ENCODE measurements at regions not wholly inside any gene's neighbourhood (a gene's known extent, or its start where the extent isn't known, plus 50 kb on each side); places are given as distances from the start of the nearest gene placed in this dataset.

- Histone ChIP-seq H2BK120ac (replicated peaks; ENCODE audit: low read depth, low read length) (no peak overlapping the region), H3K79me1 (ENCODE audit: low read depth, low read length) (no peaks in the 10 kb centered on the region), H4K91ac (replicated peaks; ENCODE audit: insufficient read length, low read length) (no peak overlapping the region), H3K36me3 (ENCODE audit: control insufficient read depth in 2 of 4, insufficient read depth in 4 of 4, low read length in 3 of 4) (no peaks in the 10 kb centered on the region), H3K56ac (replicated peaks; ENCODE audit: insufficient read length, low read depth, low read length) (no peak overlapping the region), H4K20me1 (replicated peaks in 1 of 2; ENCODE audit: control insufficient read depth in 1 of 2, insufficient read depth in 2 of 2, low read length in 2 of 2) (no peaks in the 10 kb centered on the region), H3K79me2 (ENCODE audit: control insufficient read depth in 1 of 2, insufficient read depth in 2 of 2, low read length in 2 of 2) (no peaks in the 10 kb centered on the region), H3K23me2 (ENCODE audit: low read depth, low read length) (no peaks in the 10 kb centered on the region), H3K4me2 (ENCODE audit: insufficient read depth in 1 of 2, low read depth in 2 of 2, low read length in 2 of 2) (no peak overlapping the region), H2BK15ac (ENCODE audit: low read length) (no peak overlapping the region), H2AFZ (ENCODE audit: low read length) (no peak overlapping the region), H3K14ac (ENCODE audit: insufficient read length) (no peak overlapping the region), H4K8ac (ENCODE audit: extremely low read depth, insufficient read depth, low read length) (no peak overlapping the region), H2AK5ac (ENCODE audit: low read depth, low read length) (no peak overlapping the region), H2BK12ac (ENCODE audit: low read depth, low read length) (no peak overlapping the region), H4K5ac (ENCODE audit: insufficient read length, low read depth, low read length) (no peak overlapping the region), H2BK20ac (ENCODE audit: low read length) (no peak overlapping the region), H3K4me1 (replicated peaks in 1 of 4; ENCODE audit: control insufficient read depth in 3 of 4, insufficient read depth in 4 of 4, low read length in 3 of 4) (no peaks in the 10 kb centered on the region), H3K9ac (replicated peaks in 1 of 4; ENCODE audit: extremely low read depth in 1 of 4, low read depth in 3 of 4, low read length in 3 of 4) (no peak overlapping the region), H3K27ac (ENCODE audit: low read depth, low read length) (no peak overlapping the region), H3K4me3 (ENCODE audit: extremely low read depth in 1 of 4, insufficient read depth in 2 of 4, low read depth in 3 of 4, low read length in 4 of 4) (no peak overlapping the region), H3K23ac (ENCODE audit: insufficient read length) (no peak overlapping the region), H3K4ac (replicated peaks; ENCODE audit: insufficient read length, low read depth, low read length) (no peak overlapping the region), H3K27me3 (replicated peaks in 1 of 4; ENCODE audit: control insufficient read depth in 3 of 4, extremely low read depth in 1 of 4, insufficient read depth in 3 of 4, low read length in 3 of 4) (no peaks in the 10 kb centered on the region), H3K18ac (ENCODE audit: extremely low read depth, low read length) (no peak overlapping the region), H3K9me3 (ENCODE audit: insufficient read depth in 2 of 2, low read depth in 1 of 2, low read length in 1 of 2) (no peaks in the 10 kb centered on the region), H2BK5ac (ENCODE audit: low read depth, low read length) (no peak overlapping the region)
- no peak for DNase-seq (ENCODE audit: low read depth in 1 of 2, low spot score in 2 of 2)
- WGBS, 2 experiments (ENCODE audit: extremely low coverage in 1 of 2, insufficient coverage in 1 of 2, insufficient read length in 1 of 2, insufficient replicate concordance in 2 of 2, low coverage in 1 of 2, low lambda C conversion rate in 2 of 2, missing lambda C conversion rate in 1 of 2) = 100% methylated on average over 1 of the region's 1 CpG; no CpG with 5 or more reads in 1 of the 2 experiments
- POLR2A ChIA-PET (ENCODE audit: partially characterized antibody) = interaction anchor here (0.7 kb wide), 1 partner anchor 78 kb away, joined by 3 read pairs; no protein-coding TSS in a partner anchor
- no peak for FAIRE-seq
- CTCF ChIA-PET (ENCODE audit: partially characterized antibody) = interaction anchor here (0.6 to 3.6 kb wide), 3 partner anchors 8 to 133 kb away, joined by 3 to 14 read pairs (median 5); no protein-coding TSS in a partner anchor
- TF ChIP-seq POLR2AphosphoS5 (IDR thresholded peaks at IDR 0.05; ENCODE audit: low read depth, low read length) (no peak), SP4 (IDR thresholded peaks at IDR 0.05; ENCODE audit: low read length) (no peak), FOSL1 (IDR thresholded peaks at IDR 0.05; ENCODE audit: insufficient read depth, low read depth, low read length) (no peak), MAFK (IDR thresholded peaks at IDR 0.05; ENCODE audit: low read depth, low read length) (no peak; the same call in 1 of the 2 replicates)
Measured at GRCh38 chr7:41238851-41239331, 464.0 kb downstream of the INHBA start.
